NCI-H748 (cell line): ENCODE measurements at regions not wholly inside any gene's neighbourhood (a gene's known extent, or its start where the extent isn't known, plus 50 kb on each side); places are given as distances from the start of the nearest gene placed in this dataset.
"Not testable (repeated sequence)": the region's sequence is repeated elsewhere in the genome, so short reads cannot be mapped to it uniquely, and the experiment has no call there.

Experiments
- DNase-seq: peaks from one replicate; lab custom pipeline; 2025; ENCODE audit not compliant: unreplicated experiment; lab: John Stamatoyannopoulos, UW

DNA sequence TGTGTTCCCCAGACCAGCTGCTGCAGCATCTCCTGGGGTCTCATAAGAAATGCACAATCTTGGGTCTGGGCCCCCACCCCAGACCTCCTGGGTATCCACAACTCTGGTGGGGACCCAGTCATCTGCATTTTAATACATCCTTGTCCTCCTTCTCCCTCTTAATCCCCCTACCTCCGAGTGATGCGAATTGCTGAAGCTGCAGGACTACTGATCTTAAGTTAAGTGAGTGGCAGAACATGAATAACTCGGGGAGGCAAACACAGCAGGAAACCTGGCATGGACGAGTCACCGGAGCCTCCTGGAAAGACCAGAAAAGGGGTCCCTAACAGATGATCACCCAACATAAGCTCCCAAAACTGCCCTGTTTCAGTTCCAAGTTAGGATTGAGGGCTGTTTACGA is 283.2 kb upstream of the MGAT5 start:
- DNase-seq, result no peak

DNA sequence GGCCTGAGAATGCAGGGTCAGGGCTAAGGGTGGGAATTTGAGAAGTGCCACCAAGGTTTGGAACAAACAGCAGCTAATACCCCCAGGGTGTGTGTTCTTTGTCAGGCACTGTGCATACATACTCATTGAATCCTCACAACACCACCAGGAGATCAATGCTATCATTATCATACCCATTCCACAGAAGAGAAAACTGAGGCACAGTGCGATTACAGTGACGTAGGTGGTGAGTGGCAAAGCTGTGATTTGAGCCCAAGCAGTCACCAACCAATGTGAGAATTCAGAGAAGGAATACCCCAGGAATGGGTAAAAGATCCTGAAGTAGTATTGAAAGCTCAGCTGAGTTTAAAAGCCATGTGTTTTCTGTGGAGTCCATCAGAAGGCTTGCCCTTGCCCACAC is 281.6 kb upstream of the MGAT5 start:
- no peak for DNase-seq

DNA sequence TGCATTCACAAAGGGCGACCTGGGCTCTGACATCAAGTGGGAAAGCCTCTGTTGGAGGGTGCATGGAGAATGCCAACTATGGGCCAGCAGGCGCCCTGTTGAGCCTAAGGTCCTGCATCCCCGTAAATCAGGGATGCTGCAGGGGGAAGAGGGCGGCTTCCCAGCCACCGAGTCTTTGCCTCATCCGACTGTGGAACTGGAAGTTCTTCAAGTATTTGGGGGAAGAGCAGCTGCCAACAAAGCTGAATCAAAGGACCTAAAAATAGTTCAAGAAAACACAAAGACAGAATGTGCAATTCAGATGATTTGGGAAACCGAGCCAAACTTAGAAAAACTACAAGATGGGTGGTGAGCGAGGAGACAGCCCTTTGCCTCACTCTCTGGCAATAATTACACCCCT is 281.1 kb upstream of the MGAT5 start:
- DNase-seq, result no peak

DNA sequence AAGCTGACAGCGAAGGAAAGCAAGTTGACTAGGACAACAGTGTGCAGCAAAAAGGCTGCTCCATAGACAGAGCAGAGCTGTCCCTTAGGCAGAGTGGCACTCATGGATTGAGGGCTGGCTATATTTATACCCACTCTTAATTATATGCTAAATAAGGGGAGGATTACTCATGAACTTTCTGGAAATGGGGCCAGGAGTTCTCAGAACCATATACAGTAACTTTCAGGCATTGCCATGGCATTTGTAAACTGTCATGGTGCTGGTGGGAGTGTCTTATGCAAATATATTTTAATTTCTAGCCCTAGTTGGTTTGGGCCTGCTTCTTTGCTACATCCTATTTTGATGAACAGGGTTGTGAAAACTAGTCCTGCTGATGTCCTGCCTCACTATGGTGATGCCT is 279.5 kb upstream of the MGAT5 start:
- DNase-seq, result no peak

DNA sequence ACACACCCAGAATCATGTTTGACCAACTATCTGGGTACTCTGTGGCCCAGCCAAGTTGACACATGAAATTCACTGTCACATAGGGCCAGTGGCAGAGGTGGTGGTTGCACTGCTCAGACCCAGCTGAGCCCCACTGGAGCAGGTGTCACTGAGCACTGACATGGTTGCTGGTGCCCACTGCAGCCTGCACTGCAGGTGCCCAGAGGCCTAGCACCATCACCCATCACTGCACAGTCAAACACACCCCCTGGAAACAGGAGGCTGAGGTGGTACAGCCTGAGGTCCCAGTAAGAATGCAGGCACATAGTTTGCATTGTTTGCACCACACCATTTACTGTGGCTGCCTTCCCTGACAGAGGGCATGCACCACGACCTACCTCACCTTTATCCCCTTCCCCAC is 278.7 kb upstream of the MGAT5 start:
- DNase-seq, result no peak

DNA sequence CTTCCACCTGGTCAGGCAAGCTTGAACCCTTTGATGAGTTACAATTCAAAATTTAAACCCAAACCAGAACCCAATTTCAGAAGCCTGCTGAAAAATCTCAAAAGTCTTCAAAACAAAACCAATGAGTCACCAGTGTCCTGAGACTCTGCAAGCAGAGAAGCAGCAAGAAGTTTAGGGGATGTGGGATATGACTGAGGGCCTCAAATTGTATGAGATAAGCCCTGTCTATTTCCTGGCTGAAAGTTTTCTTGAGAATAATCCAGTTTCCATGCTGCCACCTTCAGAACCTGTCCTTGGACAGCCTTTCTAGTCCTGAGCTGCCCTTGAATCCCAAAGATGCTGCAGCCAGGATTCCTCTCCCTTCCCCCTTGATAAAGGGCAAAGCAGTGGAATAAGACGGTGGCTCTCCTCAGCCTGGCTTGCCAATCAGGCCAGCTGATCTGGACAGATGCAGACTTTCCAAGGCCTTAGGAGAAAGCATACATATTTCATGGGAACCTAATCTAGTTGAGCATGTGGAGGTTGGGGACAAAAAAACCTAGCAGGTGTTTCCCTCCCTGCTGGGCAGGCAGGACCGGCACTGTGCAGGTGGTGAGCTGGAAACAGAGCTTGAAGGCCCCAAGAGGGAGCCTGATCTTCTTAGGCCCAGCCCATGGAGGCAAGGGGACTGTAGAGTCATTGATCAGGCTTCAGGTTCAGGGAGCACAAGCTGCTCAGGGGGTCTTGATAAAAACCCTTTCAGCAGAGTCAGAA is 278.0 kb upstream of the MGAT5 start:
- peak; percentile 0 for DNase-seq

DNA sequence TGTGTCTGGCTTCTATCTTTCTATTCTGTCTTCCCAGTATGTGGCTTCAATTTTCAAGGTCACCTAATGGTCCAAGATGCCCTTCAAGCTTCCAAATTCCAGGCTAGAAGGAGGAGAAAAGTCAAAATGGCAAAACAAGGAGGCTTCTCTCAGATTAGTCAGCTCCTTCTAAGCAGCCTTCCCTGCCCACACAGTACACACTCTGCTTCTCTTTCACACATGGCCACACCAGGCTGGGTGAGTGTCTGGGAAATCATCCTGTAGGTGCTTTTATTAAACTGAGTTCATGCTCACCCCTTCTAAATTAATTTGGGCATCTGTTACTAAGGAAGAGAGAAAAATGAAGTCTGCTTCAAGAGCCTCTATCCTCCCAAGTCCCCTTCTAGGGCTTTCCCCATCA is 277.2 kb upstream of the MGAT5 start:
- DNase-seq, result no peak

DNA sequence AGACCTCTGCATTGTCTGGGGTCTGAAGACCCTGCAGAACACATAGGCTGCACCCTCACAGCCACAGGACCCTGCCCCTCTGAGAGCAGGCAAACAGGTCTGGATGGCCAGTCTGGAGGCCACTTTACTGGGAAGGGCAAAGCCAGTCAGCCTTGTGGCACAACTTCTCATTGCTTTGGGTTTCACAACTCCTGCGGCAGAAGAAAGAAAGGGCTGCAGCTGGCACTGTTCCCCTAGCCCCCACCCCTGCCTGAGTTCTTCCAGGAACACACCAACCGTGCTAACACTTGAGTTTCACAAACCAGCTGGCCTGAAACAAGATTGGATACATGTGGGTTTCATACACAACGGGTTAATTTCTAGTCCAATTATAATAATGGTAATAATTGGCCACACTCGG is 276.5 kb upstream of the MGAT5 start:
- peak; percentile 77 for DNase-seq

DNA sequence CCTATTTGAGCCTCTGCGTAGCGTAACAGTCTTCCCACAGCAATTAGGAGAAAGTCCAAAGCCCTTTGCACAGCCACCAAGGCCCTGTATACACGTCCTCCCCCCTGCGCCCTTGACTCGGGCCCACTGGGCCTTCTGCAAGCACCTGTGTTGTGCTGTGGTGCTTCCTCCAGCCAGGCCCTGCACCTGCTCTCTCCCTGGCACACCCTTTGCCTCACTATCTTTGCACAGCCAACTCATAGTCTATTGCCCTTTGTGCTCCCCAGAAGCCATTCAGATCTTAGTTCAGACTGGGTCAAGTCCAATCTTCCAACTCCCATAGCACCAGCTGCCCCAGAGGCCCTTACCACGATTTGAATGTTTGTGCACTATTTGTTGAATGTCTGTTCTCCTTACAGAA is 271.6 kb upstream of the MGAT5 start:
- no peak for DNase-seq

DNA sequence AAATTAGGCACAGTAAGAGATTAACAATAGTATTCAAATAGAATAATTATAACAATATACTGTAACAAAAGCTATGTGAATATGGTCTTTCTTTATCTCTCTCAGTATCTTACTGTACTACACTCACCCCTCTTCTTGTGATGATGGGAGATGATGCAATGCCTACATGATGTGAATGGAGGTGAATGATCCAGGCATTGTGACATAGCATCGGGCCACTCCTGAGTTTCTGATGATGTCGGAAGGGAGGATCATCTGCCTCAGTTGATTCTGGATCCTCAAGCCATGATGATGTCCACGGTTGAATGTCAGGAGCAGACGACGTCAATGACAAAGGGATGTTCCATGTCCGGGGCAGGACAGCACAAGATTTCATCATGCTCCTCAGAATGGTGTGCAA is 268.3 kb upstream of the MGAT5 start:
- DNase-seq, result no peak

DNA sequence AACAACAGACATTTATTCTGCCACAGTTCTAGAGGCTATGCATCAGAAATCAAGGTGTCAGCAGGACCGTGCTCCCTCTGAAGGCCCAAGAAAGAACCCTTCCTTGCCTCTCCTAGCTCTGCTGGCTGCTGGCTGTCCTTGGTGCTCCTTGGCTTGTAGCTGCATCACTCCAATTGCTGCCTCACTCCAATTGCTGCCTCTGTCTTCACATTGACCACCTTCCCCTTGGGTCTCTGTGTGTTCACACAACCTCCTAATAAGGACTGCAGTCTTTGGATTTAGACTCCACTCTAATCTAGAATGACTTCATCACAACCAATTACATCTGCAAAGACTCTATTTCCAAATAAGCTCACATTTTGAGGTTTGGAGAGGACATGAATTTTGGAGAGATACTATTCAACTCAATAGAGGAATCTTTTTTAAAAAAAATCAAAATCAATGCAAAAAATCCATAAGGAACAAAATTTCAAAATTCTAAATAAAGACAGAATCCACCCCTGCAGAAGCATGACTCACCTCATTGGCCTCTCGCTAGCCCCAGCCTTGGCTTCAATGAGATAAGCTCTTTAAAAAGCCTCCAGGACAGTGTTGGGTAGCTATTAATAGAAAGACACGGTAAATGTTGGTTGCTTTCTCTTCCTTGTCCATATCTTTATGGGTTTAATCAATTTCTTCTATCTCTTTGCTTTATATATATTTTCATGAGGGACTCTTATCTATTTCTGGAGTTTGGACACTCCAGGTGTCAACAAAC is 267.6 kb upstream of the MGAT5 start:
- no peak for DNase-seq

DNA sequence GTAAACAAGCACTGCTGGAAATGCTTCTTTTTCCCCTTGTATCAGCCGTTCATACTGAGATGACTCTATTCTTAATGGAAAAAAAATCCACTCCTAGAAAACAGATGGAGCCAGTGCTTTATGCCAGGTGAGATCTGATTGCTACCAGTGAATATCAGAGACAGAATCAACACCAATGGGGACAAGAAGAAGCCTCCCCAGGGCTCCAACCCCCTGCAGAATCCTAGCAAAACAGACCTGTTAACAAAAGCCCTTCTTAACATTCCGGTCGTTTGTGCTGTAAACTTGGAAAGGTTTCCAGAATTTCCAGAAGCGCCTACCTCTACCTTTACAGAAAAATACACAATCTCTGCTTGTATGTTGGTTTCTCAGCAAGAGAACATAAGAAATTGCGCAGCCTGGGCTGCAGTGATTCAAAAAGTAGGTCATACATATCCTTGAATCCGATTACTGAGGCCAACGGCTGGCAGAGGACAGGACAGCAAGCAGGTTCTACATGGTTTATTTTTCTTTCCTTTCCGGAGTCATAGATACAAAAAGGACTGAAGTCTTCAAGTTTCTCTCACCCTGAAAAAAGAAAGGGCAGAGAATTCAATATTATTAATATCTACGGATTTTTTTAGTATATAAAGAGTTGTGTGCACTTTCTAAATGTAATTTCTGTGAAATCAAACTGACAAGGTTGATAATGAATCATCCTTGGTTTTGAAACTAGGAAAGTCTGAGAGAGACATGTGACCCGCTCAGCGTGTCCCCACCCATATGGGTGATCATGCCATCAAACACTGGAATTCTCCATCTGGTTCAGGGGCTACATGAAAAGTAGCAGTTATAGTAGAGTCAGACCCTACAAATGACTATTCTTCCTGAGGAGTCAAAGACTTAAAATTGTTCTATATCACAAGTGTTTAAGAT is 266.7 kb upstream of the MGAT5 start:
- DNase-seq, result no peak

DNA sequence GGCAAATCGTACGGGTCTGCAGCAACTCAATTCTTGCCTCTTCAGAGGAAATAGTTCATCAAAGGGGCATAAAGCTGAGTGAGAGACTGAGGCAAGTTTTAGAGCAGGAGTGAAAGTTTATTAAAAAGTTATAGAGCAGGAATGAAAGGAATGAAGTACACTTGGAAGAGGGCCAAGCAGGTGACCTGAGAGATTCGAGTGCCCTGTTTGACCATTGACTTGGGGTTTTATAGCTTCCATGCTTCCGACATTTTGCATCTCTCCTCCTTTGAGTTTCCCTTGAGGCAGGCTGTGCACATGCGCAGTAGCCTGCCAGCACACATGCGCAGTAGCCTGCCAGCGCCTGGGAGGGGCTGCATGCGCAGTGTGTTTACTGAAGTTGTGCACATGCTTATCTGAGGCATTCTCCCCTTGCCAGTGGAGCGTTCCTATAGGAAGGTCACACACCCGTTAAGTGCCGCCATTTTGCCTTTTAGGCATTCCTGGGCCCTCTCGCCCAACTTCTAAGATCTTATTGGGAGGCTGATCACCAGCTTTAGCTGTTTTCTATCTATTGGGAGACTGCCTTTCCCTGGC is 265.5 kb upstream of the MGAT5 start:
- no peak for DNase-seq

DNA sequence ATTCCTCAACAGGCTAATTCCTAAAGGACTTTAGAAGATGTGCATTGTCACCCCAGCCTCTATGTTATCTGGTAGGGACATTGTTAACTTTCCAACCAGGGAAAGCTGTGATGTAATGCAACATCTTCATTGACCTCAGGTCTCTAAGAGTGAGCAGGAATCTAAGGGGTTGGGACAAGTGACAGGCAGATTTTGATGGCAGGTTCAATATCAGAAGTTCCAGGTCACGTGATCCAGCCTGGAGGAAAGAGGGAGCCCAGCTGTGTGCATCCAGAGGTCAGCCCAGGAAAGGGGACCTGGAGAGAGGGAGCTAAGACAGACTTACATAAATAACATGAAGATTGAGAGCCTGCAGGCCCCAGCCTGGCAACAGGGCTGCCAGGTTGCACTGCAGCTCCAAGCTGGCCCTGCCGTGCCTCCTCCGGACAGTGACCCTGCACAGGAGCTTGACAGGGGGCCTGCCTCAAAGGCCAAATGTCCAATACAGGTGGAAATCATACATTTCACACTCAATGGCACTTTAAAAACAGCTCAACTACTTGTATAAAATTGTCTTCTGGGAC is 262.2 kb upstream of the MGAT5 start:
- DNase-seq, result no peak

DNA sequence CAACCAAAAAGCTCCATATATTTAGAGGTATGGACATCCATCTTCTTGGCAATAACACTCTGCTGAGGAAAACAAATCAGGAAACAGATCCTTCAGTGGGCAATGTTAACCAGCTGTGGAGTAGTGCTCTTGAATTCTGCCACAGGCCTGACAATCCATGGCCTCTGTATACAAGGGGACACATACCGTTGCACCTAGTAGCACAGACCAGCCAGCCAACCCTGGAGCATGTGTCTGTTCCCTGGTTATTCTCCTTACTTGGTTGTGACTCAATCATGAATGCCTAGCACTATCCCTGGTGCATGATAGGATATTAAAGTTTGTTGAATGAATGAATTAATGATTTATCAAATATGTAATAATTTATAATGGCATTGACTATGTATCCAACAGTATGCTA is 261.4 kb upstream of the MGAT5 start:
- DNase-seq, result no peak

DNA sequence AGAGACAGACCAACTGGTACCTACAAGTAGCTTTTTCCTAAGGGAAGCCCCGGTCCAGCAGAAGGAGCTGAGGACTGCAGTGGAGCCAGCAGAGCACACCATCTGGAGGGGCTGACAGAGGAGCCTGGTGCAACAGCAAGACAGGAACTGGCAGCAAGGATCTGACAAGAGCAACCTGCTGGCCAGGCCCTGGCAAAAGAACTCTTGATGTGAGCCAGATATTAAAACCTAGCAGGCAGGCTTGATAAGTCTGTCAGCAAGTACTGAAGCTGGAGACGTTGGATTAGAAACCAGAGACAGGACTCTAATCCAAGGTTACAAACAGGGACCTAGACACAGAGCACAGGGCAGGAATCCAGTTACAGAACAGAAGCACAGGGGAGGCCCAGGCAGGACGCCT is 260.7 kb upstream of the MGAT5 start:
- DNase-seq, result no peak

DNA sequence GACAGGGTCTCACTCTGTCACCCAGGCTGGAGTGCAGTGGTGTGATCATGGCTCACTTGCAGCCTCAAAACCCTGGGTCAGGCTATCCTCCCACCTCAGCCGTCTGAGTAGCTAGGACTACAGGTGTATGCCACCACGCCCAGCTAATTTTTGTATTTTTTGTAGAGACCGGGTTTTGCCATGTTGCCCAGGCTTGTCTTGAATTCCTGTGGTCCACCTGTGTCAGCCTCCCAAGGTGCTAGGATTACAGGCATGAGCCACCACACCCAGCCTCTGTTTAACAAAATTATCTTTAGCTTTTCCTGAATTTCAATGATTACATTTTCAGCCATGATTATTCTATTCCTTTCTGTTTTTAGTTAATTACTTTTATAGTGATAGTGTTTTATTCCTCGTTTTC is 255.1 kb upstream of the MGAT5 start:
- DNase-seq, result not testable (repeated sequence)

DNA sequence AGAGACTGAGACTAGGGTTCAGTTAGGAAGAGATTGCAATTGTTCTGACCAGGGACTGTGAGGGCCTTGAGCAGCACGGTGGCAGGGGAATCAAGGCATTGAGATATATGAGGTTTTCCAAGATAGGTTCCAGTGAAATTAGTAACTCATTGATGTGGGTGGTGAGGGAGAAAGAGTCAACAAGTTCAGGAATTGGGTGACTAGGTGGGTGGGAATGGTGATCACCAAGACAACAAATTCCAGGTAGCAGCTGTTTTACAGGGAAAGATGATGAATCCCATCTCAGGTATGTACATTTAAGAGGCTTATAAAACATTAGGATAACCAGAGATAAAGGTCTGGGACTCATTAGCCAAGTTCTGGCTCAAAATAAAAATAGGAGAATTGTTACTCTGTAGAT is 251.5 kb upstream of the MGAT5 start:
- no peak for DNase-seq

DNA sequence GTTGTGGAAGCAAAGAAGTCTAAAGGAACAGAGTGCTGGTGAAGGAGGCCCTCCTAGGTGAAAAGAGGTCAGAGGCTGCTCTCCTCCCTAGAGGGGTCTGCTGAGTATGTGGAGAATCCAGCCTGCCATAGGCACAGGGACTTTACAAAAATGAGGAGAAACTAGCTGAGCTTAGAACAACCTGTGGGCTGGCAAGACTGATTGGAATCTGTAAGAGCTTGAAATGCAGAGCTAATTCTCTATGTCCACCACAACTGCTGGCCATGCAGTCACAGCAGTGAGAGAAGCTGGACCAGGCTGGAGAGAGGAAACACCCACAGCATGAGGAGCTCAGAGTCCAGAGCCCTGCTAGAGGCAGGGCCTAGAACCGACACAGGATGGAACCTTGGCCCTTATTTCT is 251.0 kb upstream of the MGAT5 start:
- DNase-seq, result no peak

DNA sequence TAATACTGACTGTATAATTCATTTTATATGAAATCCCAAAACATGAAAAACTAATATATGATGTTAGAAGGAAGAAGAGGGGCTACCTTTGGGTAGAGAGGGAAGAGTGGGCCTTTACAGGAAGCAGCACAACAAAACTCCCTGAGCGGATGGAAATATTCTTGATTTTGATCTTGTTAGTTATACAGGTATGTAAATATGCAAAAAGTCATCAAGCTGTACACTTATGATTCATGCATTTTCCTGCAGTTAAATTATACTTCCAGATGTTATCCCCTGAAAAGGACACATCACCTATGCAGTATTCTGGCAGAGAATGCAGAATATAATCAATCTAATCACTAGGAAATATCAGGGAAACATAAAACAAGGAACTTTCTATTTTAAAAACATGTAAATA is 249.4 kb upstream of the MGAT5 start:
- no peak for DNase-seq

DNA sequence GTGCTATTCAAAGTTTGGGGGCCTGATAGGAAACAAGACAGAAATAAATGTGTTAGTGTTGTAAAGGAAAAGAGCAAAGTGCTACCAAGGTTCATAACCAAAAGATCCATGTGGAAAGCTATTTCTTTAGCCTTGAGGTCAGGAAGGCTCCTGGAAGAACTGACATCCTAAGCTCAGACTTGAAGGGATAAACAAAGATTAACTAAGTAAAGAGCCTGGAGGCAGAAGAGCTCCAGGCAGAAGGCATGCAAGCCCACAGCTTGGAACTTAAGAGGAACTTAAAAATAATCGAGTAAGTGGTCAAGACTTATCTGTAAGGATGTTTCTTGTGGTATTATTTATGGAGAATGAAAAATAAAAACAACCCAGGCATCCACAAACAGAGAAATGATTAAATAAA is 245.0 kb upstream of the MGAT5 start:
- DNase-seq, result no peak
